ENCODE measurements at regions not wholly inside any gene's neighbourhood (a gene's known extent, or its start where the extent isn't known, plus 50 kb on each side); places are given as distances from the start of the nearest gene placed in this dataset.

- no peak for DNase-seq
Observed at GRCh38 chr6:4613381-4613780, 162.8 kb upstream of the CDYL start.

DNA sequence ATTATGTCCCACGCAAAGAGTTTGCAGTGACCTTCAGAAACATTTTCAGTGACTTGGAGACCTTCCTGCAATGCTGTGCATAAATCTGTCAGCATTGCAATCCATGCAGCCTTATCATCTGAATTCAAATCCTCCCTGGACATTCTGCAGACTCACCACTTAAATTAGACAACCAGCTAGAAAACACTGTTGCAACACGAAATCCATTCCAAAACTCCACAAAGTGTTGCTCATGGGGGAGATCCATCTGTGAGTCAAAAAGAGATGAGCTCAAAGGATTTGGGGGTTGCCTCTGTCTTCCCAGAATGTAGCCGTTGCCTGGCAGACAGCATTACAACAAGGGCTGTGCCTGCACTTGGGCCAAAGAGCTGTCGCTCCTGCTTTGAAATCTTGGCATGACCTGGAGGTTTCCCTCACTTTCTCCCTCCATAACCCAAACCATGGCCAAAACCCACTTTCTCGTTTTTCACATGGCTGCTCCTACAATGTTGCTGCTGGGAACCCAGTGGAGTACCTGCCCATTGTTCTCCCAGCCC is 163.5 kb upstream of the CDYL start:
- no peak for DNase-seq

- no peak for DNase-seq
Observed at GRCh38 chr6:4611429-4612129, 164.6 kb upstream of the CDYL start.

GRCh38 chr6:4610256-4610655 is 165.9 kb upstream of the CDYL start:
- DNase-seq, result no peak

DNA sequence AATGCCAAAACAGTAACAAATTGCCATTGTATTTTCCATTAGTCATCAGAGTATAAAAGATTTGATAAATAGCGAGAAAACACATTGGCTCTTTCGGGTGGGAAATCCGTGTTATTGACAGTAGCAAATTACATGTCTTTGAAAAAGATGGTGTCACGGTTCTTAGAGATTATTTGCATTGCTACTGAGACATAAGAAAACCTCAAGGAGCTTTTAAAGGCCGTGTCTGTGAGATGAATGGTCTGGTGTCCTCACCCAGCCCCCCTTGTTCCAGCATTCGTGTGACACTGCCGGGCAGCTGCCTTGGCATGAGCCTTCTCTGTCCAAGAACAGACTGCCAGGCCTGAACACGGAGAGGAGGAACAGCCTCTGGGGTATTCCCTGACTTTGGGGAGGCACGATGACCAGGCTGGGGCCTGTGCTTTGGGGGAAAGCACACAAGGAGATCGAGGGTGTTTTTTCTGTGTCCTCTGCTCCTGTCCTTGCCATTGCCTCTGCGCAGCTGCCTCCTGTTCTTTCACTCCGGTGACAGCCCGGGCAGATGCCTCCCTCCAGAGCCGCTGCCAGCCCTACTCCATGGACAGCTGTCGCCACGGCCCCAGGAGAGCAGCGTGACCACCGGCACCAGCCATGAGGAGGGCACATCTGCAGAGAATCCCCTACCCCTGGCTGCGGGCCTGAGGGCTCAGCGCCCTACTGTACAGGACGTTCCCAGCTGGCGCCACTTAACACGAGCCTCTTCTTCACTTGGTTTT is 167.7 kb upstream of the CDYL start:
- no peak for DNase-seq

- DNase-seq, result peak in 1 of 2 donors; percentile 49
Observed at GRCh38 chr6:4607793-4608192, 168.4 kb upstream of the CDYL start.

- no peak for DNase-seq
Observed at GRCh38 chr6:4606821-4607704, 169.1 kb upstream of the CDYL start.

- no peak for DNase-seq
Observed at GRCh38 chr6:4606016-4606415, 170.2 kb upstream of the CDYL start.

GRCh38 chr6:4603856-4604369 is 172.3 kb upstream of the CDYL start:
- no peak for DNase-seq

- peak in 1 of 2 donors; percentile 16 for DNase-seq
Observed at GRCh38 chr6:4603291-4603690, 172.9 kb upstream of the CDYL start.

GRCh38 chr6:4599924-4600323 is 176.3 kb upstream of the CDYL start:
- no peak for DNase-seq

- DNase-seq, result no peak
Observed at GRCh38 chr6:4598384-4598995, 177.7 kb upstream of the CDYL start.

DNA sequence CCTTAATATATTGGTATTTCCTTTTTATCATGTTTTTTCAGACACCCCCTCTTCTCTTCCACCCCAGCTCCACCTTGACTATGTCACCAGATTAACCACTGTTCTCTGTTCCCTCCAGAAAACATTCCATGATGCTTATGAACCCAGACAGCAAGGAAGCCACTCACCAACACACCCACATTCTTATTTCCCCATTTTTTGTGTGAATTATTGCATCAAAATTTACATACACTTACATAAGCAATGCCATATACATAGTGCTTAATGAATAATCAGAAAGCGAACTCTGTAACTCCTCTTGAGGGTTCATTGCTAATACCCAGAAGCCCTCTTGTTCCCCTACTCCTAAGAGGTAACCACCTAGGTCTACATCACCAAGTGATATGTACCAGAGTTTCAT is 182.3 kb upstream of the CDYL start:
- no peak for DNase-seq

GRCh38 chr6:4592026-4592425 is 184.2 kb upstream of the CDYL start:
- DNase-seq, result no peak

DNA sequence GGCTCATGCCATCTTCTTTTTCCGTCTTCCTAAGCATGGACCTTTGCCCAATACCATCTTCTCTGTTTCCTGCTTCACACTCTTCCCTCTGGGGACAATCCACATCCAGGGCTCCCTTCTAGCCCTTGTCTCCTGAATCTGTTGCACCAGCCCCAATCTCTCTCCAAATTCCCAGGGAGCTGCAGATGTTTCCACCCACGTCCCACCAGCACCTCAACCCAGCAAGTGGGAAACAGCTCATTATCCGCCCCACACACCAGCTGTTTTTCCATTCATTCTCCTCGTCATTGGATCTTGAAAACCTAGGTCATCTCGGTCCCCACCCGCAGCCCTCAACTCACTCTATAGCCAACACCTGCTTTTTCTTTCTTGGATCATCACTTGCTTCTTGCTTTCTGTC is 185.0 kb upstream of the CDYL start:
- no peak for DNase-seq

GRCh38 chr6:4589295-4589694 is 186.9 kb upstream of the CDYL start:
- no peak for DNase-seq

DNA sequence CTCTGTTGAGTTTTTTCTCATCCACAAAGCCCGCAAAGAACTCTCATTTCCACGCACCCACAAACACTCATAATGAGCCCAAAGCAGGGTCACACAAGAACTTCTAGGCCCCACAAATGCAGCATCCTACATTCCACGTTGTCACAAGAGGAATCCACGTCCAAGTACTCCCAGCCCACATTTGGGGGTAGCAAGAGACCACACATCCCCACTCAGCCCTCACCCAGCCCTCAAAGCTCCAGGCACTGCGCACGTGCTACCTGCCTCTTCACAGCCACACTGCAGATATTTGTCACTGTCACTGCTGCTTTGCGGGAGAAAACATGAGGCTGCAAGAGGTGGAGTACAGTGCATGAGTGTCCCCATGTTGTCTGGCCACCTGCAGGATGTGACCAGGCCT is 187.6 kb upstream of the CDYL start:
- DNase-seq, result no peak

DNA sequence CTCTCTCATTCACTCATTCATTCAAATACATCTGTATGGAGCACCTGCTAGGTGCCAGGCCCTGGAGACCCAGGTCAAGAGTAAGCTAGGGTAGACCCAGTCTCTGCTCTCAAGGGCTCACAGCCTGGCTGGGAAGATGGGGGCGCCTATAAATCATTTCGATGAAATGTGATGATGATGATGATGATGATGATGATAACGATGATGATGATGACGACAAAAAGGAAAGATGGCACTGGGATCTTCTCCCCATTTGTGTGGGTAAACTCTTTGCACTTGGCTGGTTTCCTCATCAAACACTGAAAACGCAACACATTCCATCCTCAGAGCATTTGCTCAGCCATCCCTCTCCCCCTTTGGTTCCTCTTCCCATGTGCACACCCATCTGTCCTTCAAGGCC is 188.0 kb upstream of the CDYL start:
- DNase-seq, result no peak

DNA sequence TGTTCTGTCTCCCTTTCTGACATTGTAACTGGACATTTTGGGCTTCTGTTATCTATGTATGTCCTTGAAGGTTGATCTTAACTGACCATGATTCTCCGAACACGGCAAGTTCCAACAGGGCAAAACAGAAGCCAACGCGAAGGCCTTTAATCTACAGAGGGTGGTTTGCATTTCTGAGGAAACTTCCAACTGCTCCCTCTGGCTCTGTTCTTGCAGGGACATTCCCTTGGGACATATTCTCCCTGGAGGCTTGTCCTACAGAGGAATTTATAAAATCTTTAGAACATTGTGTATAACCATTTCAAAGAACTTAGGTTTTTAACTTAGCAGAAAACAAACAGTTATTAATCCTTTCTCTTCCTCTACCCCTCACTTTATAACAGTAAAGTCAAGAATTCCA is 189.0 kb upstream of the CDYL start:
- DNase-seq, result no peak

GRCh38 chr6:4586469-4586859 is 189.7 kb upstream of the CDYL start:
- no peak for DNase-seq

GRCh38 chr6:4585682-4586468 is 190.3 kb upstream of the CDYL start:
- no peak for DNase-seq

- no peak for DNase-seq
Observed at GRCh38 chr6:4584801-4585200, 191.4 kb upstream of the CDYL start.
